B cell (primary cell): ENCODE measurements at regions not wholly inside any gene's neighbourhood (a gene's known extent, or its start where the extent isn't known, plus 50 kb on each side); places are given as distances from the start of the nearest gene placed in this dataset.

Experiments used
- ATAC-seq: fragments of 200-7000 bp; cut with Tn5 transposase; one replicate; pipeline ENCODE4 v1.10.0; 2021; ENCODE audit warnings: low read depth, mild to moderate bottlenecking, moderate number of reproducible peaks, moderate library complexity
- CTCF ChIA-PET: fragments of 350-600 bp; sonication (Branson Sonifier 250); formaldehyde crosslinking; loops from one replicate; lab custom pipeline; 2021; ENCODE audit warnings: antibody characterized with exemption, inconsistent platforms; lab: Charles Lee
- POLR2A ChIA-PET: fragments of 350-600 bp; sonication (Branson Sonifier 250); formaldehyde crosslinking; loops from one replicate; lab custom pipeline; 2021; ENCODE audit warnings: antibody characterized with exemption; lab: Charles Lee
- DNase-seq: peaks from one replicate; pipeline ENCODE4 v3.0.0; 2013
- H2AFZ ChIP-seq: 2 replicates; pipeline ENCODE4 v1.6.1; 2012; ENCODE audit warnings: mild to moderate bottlenecking, low read depth, low read length; ENCODE audit not compliant: insufficient read depth, poor library complexity, severe bottlenecking
- H3K27ac ChIP-seq, 2 donors: 1 replicate in 1 of 2; 2 replicates in 1 of 2; pipeline ENCODE4 v1.5.1; 2012 to 2013; ENCODE audit warnings: low read length in 2 of 2, mild to moderate bottlenecking in 2 of 2, moderate library complexity in 1 of 2
- H3K27me3 ChIP-seq, 4 experiments: fragments of 200-600 bp in 1 of 4; sonication (generic) in 1 of 4; replicated peaks in 1 of 4; 1 replicate in 2 of 4; 2 replicates in 2 of 4; pipeline versions ENCODE4 v1.6.1 to v1.7.0; 2013 to 2016; ENCODE audit warnings: low read length in 3 of 4, mild to moderate bottlenecking in 2 of 4, mixed read lengths in 1 of 4, moderate library complexity in 1 of 4; ENCODE audit not compliant: insufficient read depth in 4 of 4, control insufficient read depth in 3 of 4; ENCODE audit errors: control extremely low read depth in 1 of 4
- H3K36me3 ChIP-seq, 2 experiments: replicated peaks in 1 of 2; 1 replicate in 1 of 2; 2 replicates in 1 of 2; pipeline versions ENCODE4 v1.6.1 to v1.7.1; 2013; ENCODE audit warnings: low read length in 1 of 2; ENCODE audit not compliant: insufficient read depth in 2 of 2, control insufficient read depth in 1 of 2; ENCODE audit errors: control extremely low read depth in 1 of 2, extremely low read depth in 1 of 2
- H3K4me1 ChIP-seq, 2 donors: fragments of 200-600 bp in 1 of 2; sonication (generic) in 1 of 2; 1 replicate in 1 of 2; 2 replicates in 1 of 2; pipeline versions ENCODE4 v1.5.1 to v1.6.1; 2013 to 2017; ENCODE audit warnings: low read length in 2 of 2; ENCODE audit not compliant: control insufficient read depth in 2 of 2, insufficient read depth in 2 of 2
- H3K4me2 ChIP-seq: replicated peaks from 2 replicates; pipeline ENCODE3; 2012; ENCODE audit warnings: mild to moderate bottlenecking, low read depth, low read length; ENCODE audit not compliant: poor library complexity, severe bottlenecking
- H3K4me3 ChIP-seq, 5 experiments: fragments of 200-600 bp in 1 of 5; sonication (generic) in 1 of 5; 1 replicate in 3 of 5; 2 replicates in 2 of 5; pipeline versions ENCODE4 v1.5.1 to v1.7.0; 2011 to 2016; ENCODE audit warnings: low read length in 4 of 5, mild to moderate bottlenecking in 4 of 5, low read depth in 2 of 5, control low read depth in 1 of 5, moderate library complexity in 1 of 5; ENCODE audit not compliant: insufficient read depth in 1 of 5; ENCODE audit errors: control extremely low read depth in 1 of 5, extremely low read depth in 1 of 5
- H3K79me2 ChIP-seq: fragments of 200-600 bp; sonication (generic); one replicate; pipeline ENCODE4 v1.6.0; 2016; ENCODE audit warnings: low read length; ENCODE audit not compliant: control insufficient read depth, insufficient read depth
- H3K9ac ChIP-seq: fragments of 200-600 bp; sonication (generic); 2 replicates; pipeline ENCODE4 v1.6.1; 2017; ENCODE audit warnings: mild to moderate bottlenecking, low read length, moderate library complexity
- H3K9me3 ChIP-seq, 3 donors: one replicate each; pipeline versions ENCODE4 v1.6.1 to v1.7.1; 2013; ENCODE audit warnings: low read length in 2 of 3; ENCODE audit not compliant: control insufficient read depth in 2 of 3, insufficient read depth in 1 of 3; ENCODE audit errors: control extremely low read depth in 1 of 3
- H4K20me1 ChIP-seq: 2 replicates; pipeline ENCODE4 v1.6.0; 2012; ENCODE audit warnings: mild to moderate bottlenecking, low read length; ENCODE audit not compliant: insufficient read depth, control insufficient read depth, poor library complexity, severe bottlenecking
- H3K27ac Mint-ChIP-seq: one replicate; pipeline ENCODE4 v1.8.0; 2021; ENCODE audit warnings: mixed read lengths
- H3K27me3 Mint-ChIP-seq: one replicate; pipeline ENCODE4 v1.8.0; 2021; ENCODE audit warnings: mixed read lengths
- H3K4me1 Mint-ChIP-seq: one replicate; pipeline ENCODE4 v1.8.0; 2021; ENCODE audit warnings: mixed read lengths
- H3K4me3 Mint-ChIP-seq: one replicate; pipeline ENCODE4 v1.8.0; 2021; ENCODE audit warnings: mixed read lengths
- H3K9me3 Mint-ChIP-seq: one replicate; pipeline ENCODE4 v1.8.0; 2022; ENCODE audit warnings: mixed read lengths; ENCODE audit not compliant: insufficient read depth
- CTCF ChIP-seq: fragments of 200-600 bp; IDR thresholded peaks from one replicate; pipeline ENCODE4 v1.8.0; 2022; ENCODE audit warnings: antibody characterized with exemption, mild to moderate bottlenecking
- EZH2 ChIP-seq: IDR thresholded peaks from 2 replicates; pipeline ENCODE4 v1.6.1; 2012; ENCODE audit warnings: borderline replicate concordance, low read depth, mild to moderate bottlenecking, moderate library complexity, low read length; ENCODE audit not compliant: insufficient read depth, poor library complexity, severe bottlenecking
- WGBS: methylation state at CpG from one replicate; pipeline ENCODE4 v1.1.5; 2013; ENCODE audit warnings: missing lambda C conversion rate; ENCODE audit not compliant: insufficient coverage; 5-methylcytosine and 5-hydroxymethylcytosine counted together
- intact Hi-C: fragments of 100-400 bp; cut with micrococcal nuclease; formaldehyde crosslinking; loops from one replicate; pipeline ENCODE4 v1.10.0; 2022

GRCh38 chr18:58813105-58813504, 51.6 kb upstream of the ZNF532 start:
- Histone ChIP-seq H3K9ac (no peak overlapping the region), H3K27ac (no peak overlapping the region), H3K79me2 (no peaks in the 10 kb centered on the region), H3K4me2 (no peak overlapping the region), H3K4me3 (no peak overlapping the region), H3K27me3 (peaks cover 0 to 2% (median 0%) of the 10 kb centered on the region in 4 experiments), H3K4me1 (no peaks in the 10 kb centered on the region), H3K36me3 (no peaks in the 10 kb centered on the region), H4K20me1 (no peaks in the 10 kb centered on the region), H3K9me3 (peaks cover 0 to 9% (median 3%) of the 10 kb centered on the region in 3 donors), H2AFZ (no peak overlapping the region)
- no peaks in the 10 kb centered on the region for H3K27me3 Mint-ChIP-seq
- no peak overlapping the region for H3K27ac Mint-ChIP-seq
- ChIA-PET POLR2A (no interaction called here), CTCF (no interaction called here)
- DNase-seq (no peak), ATAC-seq (no peak)
- H3K4me1 Mint-ChIP-seq, result no peaks in the 10 kb centered on the region
- 81% methylated on average over 2 of the region's 5 CpGs for WGBS
- H3K4me3 Mint-ChIP-seq, result no peak overlapping the region
- peaks cover 5% of the 10 kb centered on the region for H3K9me3 Mint-ChIP-seq
- TF ChIP-seq CTCF (no peak), EZH2 (no peak)
- intact Hi-C loops, result loop anchor here (5.0 kb wide), 1 partner anchor 34 kb away; no protein-coding TSS in a partner anchor

- TF ChIP-seq EZH2, result no peak
- no peak for TF ChIP-seq CTCF
- Histone ChIP-seq H3K27me3 (peaks cover 0 to 2% (median 0%) of the 10 kb centered on the region in 4 experiments), H3K4me1 (no peaks in the 10 kb centered on the region), H3K27ac (no peak overlapping the region), H4K20me1 (no peaks in the 10 kb centered on the region), H3K79me2 (no peaks in the 10 kb centered on the region), H3K4me2 (no peak overlapping the region), H3K36me3 (no peaks in the 10 kb centered on the region), H3K9ac (no peak overlapping the region), H3K9me3 (peaks cover 0 to 9% (median 3%) of the 10 kb centered on the region in 3 donors), H2AFZ (no peak overlapping the region), H3K4me3 (no peak overlapping the region)
- Mint-ChIP-seq H3K4me3 (no peak overlapping the region), H3K4me1 (no peaks in the 10 kb centered on the region), H3K27me3 (peaks cover under 1% of the 10 kb centered on the region), H3K9me3 (peaks cover 5% of the 10 kb centered on the region), H3K27ac (no peak overlapping the region)
- intact Hi-C loops, result loop anchor here (5.0 kb wide), 1 partner anchor 34 kb away; no protein-coding TSS in a partner anchor
- 100% methylated on average over 1 of the region's 4 CpGs for WGBS
- CTCF ChIA-PET, result no interaction called here
- ATAC-seq, result no peak
- POLR2A ChIA-PET, result no interaction called here
- no peak for DNase-seq
Measured at GRCh38 chr18:58813561-58814225, 51.0 kb upstream of the ZNF532 start.
